H1 (cell line): ENCODE measurements at regions not wholly inside any gene's neighbourhood (a gene's known extent, or its start where the extent isn't known, plus 50 kb on each side); places are given as distances from the start of the nearest gene placed in this dataset.

Experiments
- CTCF ChIA-PET: fragments of 300-600 bp; sonication (Branson Sonifier 250); formaldehyde crosslinking; loops from one replicate; lab custom pipeline; 2021; ENCODE audit not compliant: partially characterized antibody; lab: Charles Lee
- POLR2A ChIA-PET: fragments of 300-600 bp; sonication (Branson Sonifier 250); formaldehyde crosslinking; loops from one replicate; lab custom pipeline; 2021; ENCODE audit warnings: inconsistent platforms; ENCODE audit not compliant: partially characterized antibody; lab: Charles Lee
- DNase-seq, 2 experiments: peaks; one replicate each; pipeline versions ENCODE4 v3.0.0 to v3.0.0-alpha.2; 2010 to 2022; ENCODE audit warnings: low spot score in 2 of 2, low read depth in 1 of 2, mixed read lengths in 1 of 2
- FAIRE-seq: peaks from 2 replicates; lab custom pipeline; 2011; peaks lifted over from hg19 to GRCh38; lab: Jason Lieb, UNC
- H2AFZ ChIP-seq: 2 replicates; pipeline ENCODE4 v1.8.1; 2012; ENCODE audit warnings: low read length, inconsistent platforms
- H2AK5ac ChIP-seq: 2 replicates; pipeline ENCODE4 v1.6.1; 2013; ENCODE audit warnings: low read depth, low read length
- H2BK120ac ChIP-seq: replicated peaks from 2 replicates; pipeline ENCODE3; 2013; ENCODE audit warnings: low read depth, low read length, inconsistent platforms
- H2BK12ac ChIP-seq: 2 replicates; pipeline ENCODE4 v1.6.1; 2013; ENCODE audit warnings: low read depth, low read length
- H2BK15ac ChIP-seq: 2 replicates; pipeline ENCODE4 v1.6.1; 2013; ENCODE audit warnings: low read length
- H2BK20ac ChIP-seq: 2 replicates; pipeline ENCODE4 v1.6.1; 2013; ENCODE audit warnings: low read length
- H2BK5ac ChIP-seq: 2 replicates; pipeline ENCODE4 v1.6.1; 2013; ENCODE audit warnings: low read depth, low read length
- H3K14ac ChIP-seq: 2 replicates; pipeline ENCODE4 v1.6.1; 2013; ENCODE audit warnings: inconsistent platforms; ENCODE audit not compliant: insufficient read length
- H3K18ac ChIP-seq: 2 replicates; pipeline ENCODE4 v1.6.1; 2013; ENCODE audit warnings: low read length; ENCODE audit errors: extremely low read depth
- H3K23ac ChIP-seq: 2 replicates; pipeline ENCODE4 v1.6.1; 2013; ENCODE audit warnings: inconsistent platforms; ENCODE audit not compliant: insufficient read length
- H3K23me2 ChIP-seq: 2 replicates; pipeline ENCODE4 v1.6.1; 2013; ENCODE audit warnings: low read depth, low read length
- H3K27ac ChIP-seq: 2 replicates; pipeline ENCODE4 v1.6.1; 2011; ENCODE audit warnings: low read depth, low read length, inconsistent platforms
- H3K27me3 ChIP-seq, 4 experiments: replicated peaks in 1 of 4; 1 replicate in 1 of 4; 2 replicates in 3 of 4; pipeline versions ENCODE4 v1.6.1 to v1.8.1; 2011 to 2013; ENCODE audit warnings: low read length in 3 of 4, mild to moderate bottlenecking in 3 of 4, inconsistent platforms in 2 of 4, mixed read lengths in 2 of 4, moderate library complexity in 1 of 4; ENCODE audit not compliant: control insufficient read depth in 3 of 4, insufficient read depth in 3 of 4; ENCODE audit errors: extremely low read depth in 1 of 4
- H3K36me3 ChIP-seq, 4 experiments: 2 replicates each; pipeline versions ENCODE4 v1.6.1 to v1.8.1; 2011 to 2013; ENCODE audit warnings: mild to moderate bottlenecking in 4 of 4, low read length in 3 of 4, moderate library complexity in 2 of 4, control low read depth in 1 of 4, inconsistent platforms in 1 of 4; ENCODE audit not compliant: insufficient read depth in 4 of 4, control insufficient read depth in 2 of 4
- H3K4ac ChIP-seq: replicated peaks from 2 replicates; pipeline ENCODE3; 2013; ENCODE audit warnings: low read length, low read depth, mixed read lengths, inconsistent platforms; ENCODE audit not compliant: insufficient read length
- H3K4me1 ChIP-seq, 4 experiments: replicated peaks in 1 of 4; 1 replicate in 1 of 4; 2 replicates in 3 of 4; pipeline versions ENCODE4 v1.6.1 to v1.8.1; 2011 to 2013; ENCODE audit warnings: low read length in 3 of 4, inconsistent platforms in 2 of 4, mixed read lengths in 1 of 4; ENCODE audit not compliant: insufficient read depth in 4 of 4, control insufficient read depth in 3 of 4
- H3K4me2 ChIP-seq, 2 experiments: 2 replicates each; pipeline versions ENCODE4 v1.6.1 to v1.8.1; 2011 to 2013; ENCODE audit warnings: low read depth in 2 of 2, low read length in 2 of 2, control low read depth in 1 of 2, inconsistent platforms in 1 of 2, mild to moderate bottlenecking in 1 of 2; ENCODE audit not compliant: insufficient read depth in 1 of 2
- H3K4me3 ChIP-seq, 4 experiments: fragments of 200-600, 300-600 bp in 1 of 4; sonication (generic), shearing (Covaris generic), sonication (Bioruptor Twin) in 1 of 4; 2 replicates each; pipeline versions ENCODE4 v1.5.1 to v1.8.1; 2011 to 2016; ENCODE audit warnings: low read length in 4 of 4, low read depth in 3 of 4, control low read depth in 2 of 4, inconsistent platforms in 2 of 4, mild to moderate bottlenecking in 2 of 4, mixed read lengths in 1 of 4, moderate library complexity in 1 of 4; ENCODE audit not compliant: insufficient read depth in 2 of 4; ENCODE audit errors: extremely low read depth in 1 of 4
- H3K56ac ChIP-seq: replicated peaks from 2 replicates; pipeline ENCODE3; 2013; ENCODE audit warnings: low read depth, mild to moderate bottlenecking, mixed read lengths, low read length, inconsistent platforms; ENCODE audit not compliant: insufficient read length
- H3K79me1 ChIP-seq: 2 replicates; pipeline ENCODE4 v1.6.1; 2013; ENCODE audit warnings: low read depth, low read length, control low read depth
- H3K79me2 ChIP-seq, 2 experiments: 2 replicates each; pipeline versions ENCODE4 v1.6.1 to v1.8.1; 2012 to 2013; ENCODE audit warnings: low read length in 2 of 2, mild to moderate bottlenecking in 2 of 2, inconsistent platforms in 1 of 2; ENCODE audit not compliant: insufficient read depth in 2 of 2, control insufficient read depth in 1 of 2
- H3K9ac ChIP-seq, 4 experiments: replicated peaks in 1 of 4; 1 replicate in 1 of 4; 2 replicates in 3 of 4; pipeline versions ENCODE4 v1.6.1 to v1.8.1; 2011 to 2013; ENCODE audit warnings: low read depth in 3 of 4, low read length in 3 of 4, control low read depth in 2 of 4, mild to moderate bottlenecking in 2 of 4, moderate library complexity in 2 of 4, inconsistent platforms in 1 of 4; ENCODE audit errors: extremely low read depth in 1 of 4
- H3K9me3 ChIP-seq, 2 experiments: 2 replicates each; pipeline versions ENCODE4 v1.6.1 to v1.8.1; 2012 to 2013; ENCODE audit warnings: mild to moderate bottlenecking in 2 of 2, moderate library complexity in 2 of 2, control low read depth in 1 of 2, inconsistent platforms in 1 of 2, low read depth in 1 of 2, low read length in 1 of 2, mixed read lengths in 1 of 2; ENCODE audit not compliant: insufficient read depth in 2 of 2
- H4K20me1 ChIP-seq, 2 experiments: replicated peaks in 1 of 2; 2 replicates each; pipeline versions ENCODE3 to v1.8.1; 2011 to 2013; ENCODE audit warnings: inconsistent platforms in 2 of 2, low read length in 2 of 2, mild to moderate bottlenecking in 1 of 2; ENCODE audit not compliant: insufficient read depth in 2 of 2, control insufficient read depth in 1 of 2
- H4K5ac ChIP-seq: 2 replicates; pipeline ENCODE4 v1.6.1; 2013; ENCODE audit warnings: low read length, low read depth, mixed read lengths, inconsistent platforms; ENCODE audit not compliant: insufficient read length
- H4K8ac ChIP-seq: 2 replicates; pipeline ENCODE4 v1.8.0; 2013; ENCODE audit warnings: mild to moderate bottlenecking, moderate library complexity, low read length, inconsistent platforms; ENCODE audit not compliant: insufficient read depth; ENCODE audit errors: extremely low read depth
- H4K91ac ChIP-seq: replicated peaks from 2 replicates; pipeline ENCODE3; 2013; ENCODE audit warnings: low read length, mixed read lengths, inconsistent platforms; ENCODE audit not compliant: insufficient read length
- CBX5 ChIP-seq: fragments of 300-800, 300-1000 bp; sonication (generic); IDR thresholded peaks from 2 replicates; pipeline ENCODE4 v1.7.1; 2016; ENCODE audit warnings: antibody characterized with exemption, low read length, low read depth
- CEBPB ChIP-seq: IDR thresholded peaks from 2 replicates; pipeline ENCODE4 v1.6.1; 2012; ENCODE audit warnings: low read depth, low read length
- POLR2AphosphoS5 ChIP-seq: IDR thresholded peaks from 2 replicates; pipeline ENCODE4 v1.6.1; 2011; ENCODE audit warnings: low read depth, low read length
- RAD21 ChIP-seq, 2 experiments: IDR thresholded peaks in 1 of 2; conservative IDR thresholded peaks in 1 of 2; 2 replicates each; pipeline ENCODE4 v1.6.1; 2011; ENCODE audit warnings: low read depth in 2 of 2, low read length in 2 of 2, improper control_type of control experiment in 1 of 2, inconsistent platforms in 1 of 2, mild to moderate bottlenecking in 1 of 2, moderate library complexity in 1 of 2
- RBBP5 ChIP-seq: IDR thresholded peaks from 2 replicates; pipeline ENCODE4 v1.7.1; 2012; ENCODE audit warnings: low read depth, mild to moderate bottlenecking, inconsistent platforms, low read length, moderate library complexity, borderline replicate concordance
- SUZ12 ChIP-seq: fragments of 200-600 bp; sonication (generic); IDR thresholded peaks from 2 replicates; pipeline ENCODE4 v1.6.1; 2012; ENCODE audit warnings: mild to moderate bottlenecking, inconsistent platforms, low read length, moderate library complexity, mixed read lengths
- TBP ChIP-seq: IDR thresholded peaks from 2 replicates; pipeline ENCODE4 v1.6.1; 2011; ENCODE audit warnings: low read depth, low read length, improper control_type of control experiment
- WGBS, 2 experiments: shearing (Covaris generic) in 1 of 2; methylation state at CpG; one replicate each; pipeline versions ENCODE4 v1.1.6 to v1.1.7; 2013 to 2015; ENCODE audit warnings: low lambda C conversion rate in 2 of 2, mixed read lengths in 2 of 2, inconsistent platforms in 1 of 2, low coverage in 1 of 2, missing lambda C conversion rate in 1 of 2; ENCODE audit not compliant: insufficient replicate concordance in 2 of 2, insufficient coverage in 1 of 2, insufficient read length in 1 of 2; ENCODE audit errors: extremely low coverage in 1 of 2, missing lambda C conversion rate in 1 of 2; 5-methylcytosine and 5-hydroxymethylcytosine counted together

GRCh38 chr3:99509224-99509623 is 129.2 kb upstream of the COL8A1 start:
- Histone ChIP-seq H2AFZ (no peak overlapping the region), H3K9ac (no peak overlapping the region), H2BK20ac (no peak overlapping the region)

More at GRCh38 chr3:99509224-99509623, 129.2 kb upstream of the COL8A1 start:
- CTCF ChIA-PET = interaction anchor here (1.3 to 2.8 kb wide), 3 partner anchors 10 to 23 kb away, joined by 3 to 14 read pairs (median 3); no protein-coding TSS in a partner anchor
- H3K4ac ChIP-seq = no peak overlapping the region
- H2BK120ac ChIP-seq = no peak overlapping the region
- no peaks in the 10 kb centered on the region for H3K36me3 ChIP-seq
- WGBS, 2 experiments = 92% methylated on average over 5 of the region's 5 CpGs; no CpG with 5 or more reads in 1 of the 2 experiments
- no peak overlapping the region for H4K8ac ChIP-seq
- DNase-seq (no peak), FAIRE-seq (no peak)
- H3K14ac ChIP-seq = no peak overlapping the region
- H4K20me1 ChIP-seq = no peaks in the 10 kb centered on the region
- H3K23me2 ChIP-seq = no peaks in the 10 kb centered on the region
- no peak overlapping the region for H3K4me2 ChIP-seq
- no peaks in the 10 kb centered on the region for H3K79me2 ChIP-seq
- no peak overlapping the region for H4K5ac ChIP-seq
- H2BK12ac ChIP-seq = no peak overlapping the region
- POLR2A ChIA-PET = no interaction called here
- H4K91ac ChIP-seq = no peak overlapping the region
- H2BK15ac ChIP-seq = no peak overlapping the region
- TF ChIP-seq CBX5 (no peak), TBP (no peak), POLR2AphosphoS5 (no peak), RBBP5 (no peak), RAD21 (IDR thresholded peaks at IDR 0.05 in 1 of 2, conservative IDR thresholded peaks at IDR 0.05 in 1 of 2; ENCODE audit: low read depth in 2 of 2, low read length in 2 of 2) (no peak), SUZ12 (no peak), CEBPB (no peak)
- TF ChIP-seq, all 59 proteins: peak for 0
- Histone ChIP-seq H3K23ac (no peak overlapping the region), H3K4me1 (peaks cover 0 to 4% (median 0%) of the 10 kb centered on the region in 4 experiments; a peak in 1 of 7 replicates), H3K4me3 (no peak overlapping the region), H3K9me3 (no peaks in the 10 kb centered on the region), H3K27me3 (no peaks in the 10 kb centered on the region), H3K56ac (no peak overlapping the region), H2BK5ac (no peak overlapping the region), H3K79me1 (no peaks in the 10 kb centered on the region), H2AK5ac (no peak overlapping the region), H3K18ac (no peak overlapping the region), H3K27ac (no peak overlapping the region)
